ENCODE measurements at regions not wholly inside any gene's neighbourhood (a gene's known extent, or its start where the extent isn't known, plus 50 kb on each side); places are given as distances from the start of the nearest gene placed in this dataset.
A peak's percentile ranks its signal among the peaks of the same experiment; 100 is the strongest.

DNA sequence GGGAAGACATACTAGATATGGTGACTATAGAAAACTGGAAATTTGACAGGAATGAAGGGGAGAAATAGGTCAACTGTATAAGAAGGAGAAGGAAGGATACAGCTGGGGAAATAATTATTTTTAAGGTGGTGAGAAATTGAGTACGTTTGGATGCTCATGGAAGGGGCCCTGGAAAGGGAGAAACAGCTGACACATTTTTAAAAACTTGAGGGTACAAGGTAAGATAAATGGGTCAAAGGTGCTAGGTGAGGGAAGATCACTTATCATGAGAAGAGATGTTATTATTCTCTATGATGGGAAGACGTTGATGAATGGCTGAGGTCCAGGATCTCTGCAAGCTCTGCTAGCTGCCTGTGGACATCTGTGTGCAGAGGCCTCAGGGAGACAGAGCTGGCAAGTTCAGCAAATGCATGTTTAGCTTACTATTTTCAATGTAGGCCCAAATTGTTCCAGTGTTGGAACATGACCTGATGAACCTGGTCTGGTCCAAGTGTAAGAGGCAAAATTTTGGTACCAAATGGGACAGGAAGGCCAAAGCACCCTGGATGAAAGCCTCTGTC is 181.7 kb downstream of the MTRR start:
- no peak for DNase-seq (ENCODE audit: low read depth)

DNA sequence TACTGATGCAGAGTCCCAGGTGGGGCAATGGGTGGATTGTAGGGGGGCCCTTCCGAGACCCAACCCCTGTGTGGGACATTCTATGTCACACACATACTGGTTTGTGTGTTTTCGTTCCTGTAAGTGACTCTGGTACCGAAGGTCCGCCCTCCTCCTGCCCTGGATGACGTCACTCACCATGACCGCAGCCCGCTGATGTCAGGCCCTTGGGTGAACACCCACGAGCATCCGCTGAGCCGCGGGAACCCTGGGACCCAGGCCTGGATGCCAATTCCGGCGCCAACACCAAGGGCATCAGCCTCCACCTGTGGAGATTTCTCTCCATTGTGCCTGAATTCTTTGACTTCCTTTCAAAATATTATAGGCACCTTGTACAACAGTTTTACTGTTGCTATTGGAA is 184.3 kb downstream of the MTRR start:
- no peak for DNase-seq (ENCODE audit: low read depth)

- DNase-seq (ENCODE audit: low read depth) = peak; percentile 2
Measured at GRCh38 chr5:8057769-8058168, 188.8 kb downstream of the MTRR start.

DNA sequence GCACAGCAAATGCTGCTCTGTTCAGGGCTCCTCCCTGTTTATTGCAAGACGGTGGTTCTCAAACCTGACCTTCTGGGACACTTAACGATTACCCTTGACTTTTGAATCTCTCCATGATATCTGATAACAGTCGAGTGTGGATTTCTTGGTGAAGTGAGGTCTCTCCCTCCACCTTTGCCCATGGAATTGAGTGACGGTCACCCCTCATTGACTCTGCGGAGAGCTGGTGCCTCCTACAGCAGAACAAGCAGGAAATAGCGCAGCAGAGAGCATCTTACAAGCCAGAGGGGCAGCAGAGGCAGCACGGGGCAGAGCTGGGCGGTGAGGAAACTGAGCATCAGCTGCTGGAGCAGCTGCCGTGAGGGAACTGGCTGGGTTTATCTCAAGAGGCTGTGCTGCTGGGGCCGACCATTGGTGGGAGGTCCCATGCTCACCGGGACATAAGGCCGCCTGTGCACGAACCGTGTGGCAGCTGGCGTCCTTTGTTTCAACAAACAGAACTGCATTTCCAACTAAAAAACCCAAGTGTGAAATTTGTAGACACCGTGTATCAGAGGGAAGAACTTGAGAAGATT is 189.8 kb downstream of the MTRR start:
- DNase-seq (ENCODE audit: low read depth) = no peak

DNA sequence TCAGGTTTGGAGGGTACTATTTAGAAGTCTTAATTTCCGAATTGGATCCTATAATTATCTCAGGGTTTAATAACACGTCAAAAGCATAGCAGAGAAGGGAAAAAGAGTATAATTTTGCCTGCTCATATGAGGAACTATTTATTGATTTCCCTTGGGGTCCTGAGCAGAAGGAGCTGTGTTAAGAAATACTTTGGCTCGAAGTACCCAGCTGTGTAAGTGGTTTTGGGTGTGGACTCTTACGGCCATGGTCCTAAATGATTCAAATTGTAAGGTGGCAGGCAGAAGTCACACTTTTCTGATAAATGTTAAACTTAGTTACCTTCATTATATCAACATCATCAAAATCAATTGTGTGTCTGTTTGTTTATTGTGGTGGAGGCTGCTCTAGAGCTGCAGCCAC is 190.4 kb downstream of the MTRR start:
- no peak for DNase-seq (ENCODE audit: low read depth)

DNA sequence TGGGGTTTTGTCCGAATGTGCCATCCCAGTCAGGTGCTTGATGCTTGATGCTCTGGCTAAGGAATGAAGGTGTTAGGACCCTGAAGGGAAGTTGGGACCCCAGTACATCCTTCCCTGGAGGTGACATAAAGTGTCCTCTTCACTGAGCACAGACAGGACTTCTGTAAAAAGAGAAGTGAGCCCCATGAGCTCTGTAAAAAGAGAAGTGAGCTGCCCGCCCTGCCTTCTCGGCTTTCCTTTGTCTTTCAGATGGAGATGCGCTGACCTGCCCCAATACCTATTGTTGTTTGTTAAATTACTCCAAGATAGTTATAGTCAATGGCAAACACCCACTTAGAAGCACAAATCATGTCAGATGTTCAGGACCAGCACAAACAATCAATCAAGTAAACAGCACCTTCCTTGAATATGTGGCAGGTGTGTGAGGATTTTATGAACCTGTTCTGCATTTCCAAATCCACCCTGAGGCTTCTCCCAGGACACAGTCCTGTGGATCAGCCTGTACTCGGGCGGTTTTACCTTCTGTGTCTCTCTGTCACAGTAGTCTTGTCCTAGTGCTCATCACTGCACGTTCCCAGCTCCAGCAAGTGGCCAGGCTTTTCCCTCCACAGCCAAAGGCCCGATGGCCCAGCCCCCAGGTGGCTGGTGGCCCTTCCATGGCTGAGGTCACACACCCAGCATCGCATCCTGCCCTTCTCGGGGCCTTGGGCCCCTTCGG is 191.4 kb downstream of the MTRR start:
- DNase-seq (ENCODE audit: low read depth) = no peak

DNA sequence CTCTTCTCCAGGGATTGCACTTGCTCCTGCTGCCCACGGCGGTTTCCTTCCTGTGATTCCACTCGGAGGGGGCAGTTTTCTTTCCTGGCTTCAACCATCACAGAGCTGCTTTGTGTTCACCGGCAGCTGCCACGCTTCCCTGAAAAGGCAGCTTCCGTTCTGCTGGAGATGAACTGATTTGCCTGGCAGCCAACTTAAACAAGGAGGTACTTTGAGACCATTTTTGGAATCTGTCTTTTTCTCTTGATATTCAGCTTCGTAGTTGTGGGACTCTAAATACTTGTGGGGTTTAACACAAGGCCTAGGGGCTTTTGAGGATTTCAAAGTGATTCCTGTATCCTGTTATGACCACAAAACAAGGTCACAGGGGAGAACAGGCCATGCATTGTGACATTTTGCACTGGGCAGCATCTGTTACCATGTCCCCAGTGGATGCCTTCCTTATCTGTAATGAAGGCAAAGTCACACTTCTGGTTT is 192.0 kb downstream of the MTRR start:
- no peak for DNase-seq (ENCODE audit: low read depth)

DNA sequence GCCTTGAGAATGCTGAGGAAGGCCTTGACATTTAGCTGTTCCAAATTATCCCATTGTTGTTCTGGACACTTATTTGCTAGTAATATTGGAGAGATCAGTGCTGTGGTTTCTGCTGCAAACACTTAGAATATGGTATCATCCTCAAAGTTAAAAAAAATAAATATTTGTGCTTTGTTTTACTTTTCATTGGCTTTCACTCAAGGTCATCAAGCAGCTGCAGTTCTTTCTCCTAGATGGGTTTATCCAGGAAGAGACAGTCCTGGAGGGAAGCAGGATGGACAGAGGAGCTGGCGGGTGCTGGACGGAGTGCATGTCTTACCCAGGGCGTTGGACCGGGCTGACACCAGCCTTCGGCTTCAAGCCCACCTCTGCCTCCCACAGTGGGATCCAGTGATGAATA is 193.6 kb downstream of the MTRR start:
- no peak for DNase-seq (ENCODE audit: low read depth)

DNA sequence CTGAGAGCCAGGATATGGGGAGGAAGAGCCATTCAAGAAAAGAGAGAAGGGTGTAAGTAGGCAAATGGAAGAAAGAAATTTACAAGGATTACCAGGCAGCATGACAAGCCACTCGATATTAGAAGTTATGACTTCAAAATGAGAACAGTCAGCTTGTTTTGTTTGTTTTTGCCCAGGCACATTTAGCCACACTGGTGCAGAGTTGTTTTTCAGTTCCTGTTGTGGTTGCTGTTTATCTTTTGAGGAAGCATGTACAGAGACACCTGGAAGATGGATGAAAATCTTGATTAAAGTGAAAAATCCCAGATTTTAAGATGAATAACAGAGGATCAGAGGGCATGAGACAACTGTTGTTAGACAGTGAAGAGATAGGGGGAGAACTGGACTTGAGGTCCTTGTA is 199.1 kb downstream of the MTRR start:
- no peak for DNase-seq (ENCODE audit: low read depth)

DNA sequence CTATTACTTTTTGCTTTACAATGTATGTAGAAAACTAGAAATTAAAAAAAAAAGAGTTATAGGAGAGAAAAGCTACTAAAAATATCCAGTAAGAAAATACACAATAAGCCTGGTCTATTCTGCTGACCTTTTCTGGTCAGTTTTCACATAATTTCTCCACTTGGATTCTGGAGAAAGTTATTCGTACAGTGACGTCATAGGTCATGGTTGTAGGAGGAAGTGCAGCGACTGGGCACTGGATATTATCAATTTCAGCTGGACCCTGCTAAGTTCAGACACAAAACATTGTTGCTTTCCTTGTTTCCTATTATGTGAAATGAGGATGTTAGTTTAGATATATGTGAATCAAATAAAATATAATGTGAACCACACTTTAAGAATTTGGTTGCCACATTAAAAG is 201.2 kb downstream of the MTRR start:
- DNase-seq (ENCODE audit: low read depth) = no peak

- DNase-seq (ENCODE audit: low read depth) = no peak
Measured at GRCh38 chr5:8079056-8079455, 210.1 kb downstream of the MTRR start.

DNA sequence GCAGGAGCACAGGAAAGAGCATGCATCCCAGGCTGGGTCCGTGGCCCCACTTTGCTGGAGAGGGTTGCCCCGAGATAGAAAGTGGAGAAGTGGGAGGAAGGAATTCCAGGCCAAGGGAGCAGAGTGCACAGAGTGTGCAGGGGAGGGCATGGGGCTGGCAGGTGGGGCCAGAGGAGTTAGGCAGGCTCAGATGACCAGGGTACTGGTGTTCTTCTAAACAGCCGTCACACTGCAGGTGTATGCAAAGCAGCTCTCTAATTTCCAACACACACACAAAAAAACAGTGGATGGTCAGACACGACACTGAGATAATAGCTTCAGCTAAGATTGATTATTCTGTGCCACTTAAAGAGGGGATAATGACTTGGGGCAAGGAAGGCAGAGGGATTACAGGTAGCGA is 212.2 kb downstream of the MTRR start:
- no peak for DNase-seq (ENCODE audit: low read depth)

DNA sequence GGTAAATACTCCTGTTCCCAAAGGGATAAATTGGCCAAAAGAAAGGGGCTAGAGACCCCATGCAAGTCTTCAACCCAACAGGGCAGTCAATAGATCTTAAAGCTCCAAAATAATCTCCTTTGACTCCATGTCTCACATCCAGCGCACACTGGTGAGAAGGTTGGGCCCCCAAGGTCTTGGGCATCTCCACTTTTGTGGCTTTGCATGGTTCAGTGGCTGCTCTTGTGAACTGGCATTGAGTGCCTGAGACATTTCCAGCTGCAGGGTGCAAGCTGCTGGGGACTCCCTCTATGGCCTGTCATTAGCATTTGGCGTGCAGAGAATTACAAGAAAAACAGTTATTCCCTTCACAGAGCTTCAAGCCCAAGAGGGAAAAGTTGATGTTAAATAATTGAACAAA is 224.7 kb downstream of the MTRR start:
- no peak for DNase-seq (ENCODE audit: low read depth)

GRCh38 chr5:8094304-8094703 is 225.4 kb downstream of the MTRR start:
- DNase-seq (ENCODE audit: low read depth) = no peak

DNA sequence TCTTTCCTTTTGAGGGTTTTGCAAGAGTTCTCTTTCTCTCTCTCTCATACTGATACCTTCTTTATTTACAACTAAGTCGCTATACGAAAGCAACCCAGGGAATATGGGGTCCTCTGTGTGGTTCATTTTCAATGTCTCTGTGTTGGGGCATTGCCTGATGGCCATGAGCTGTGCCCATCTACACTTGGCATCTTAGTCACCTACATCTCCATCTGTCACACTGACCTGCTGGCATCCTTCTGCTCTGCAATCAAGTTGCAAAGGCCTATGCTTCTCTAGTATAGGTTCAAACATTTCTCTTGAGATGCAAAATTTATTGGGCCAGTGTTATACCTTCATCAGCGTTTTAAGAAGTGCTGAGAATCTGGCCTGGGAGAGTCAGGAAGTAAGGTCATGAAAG is 228.2 kb downstream of the MTRR start:
- no peak for DNase-seq (ENCODE audit: low read depth)

GRCh38 chr5:8098081-8098480 is 229.1 kb downstream of the MTRR start:
- DNase-seq (ENCODE audit: low read depth) = no peak

DNA sequence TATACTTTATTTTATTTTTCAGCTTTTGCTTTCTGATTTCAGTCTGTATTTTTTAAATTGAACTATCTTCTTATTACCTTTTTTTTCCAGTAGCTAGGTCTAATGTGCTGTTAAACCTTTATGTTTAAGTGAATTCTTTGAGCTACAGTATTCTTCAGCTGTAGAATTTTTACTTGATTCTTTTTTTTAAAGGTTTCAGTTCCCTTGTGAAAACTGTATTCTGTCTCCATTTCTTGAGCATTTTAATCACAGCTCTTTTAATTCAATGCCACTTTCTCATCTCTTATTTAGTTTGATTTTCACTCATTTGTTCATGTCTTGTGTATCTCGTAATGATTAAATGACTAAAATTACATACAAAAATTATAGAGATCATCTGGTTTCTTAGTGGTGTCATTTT is 233.8 kb downstream of the MTRR start:
- DNase-seq (ENCODE audit: low read depth) = no peak

- DNase-seq (ENCODE audit: low read depth) = no peak
Measured at GRCh38 chr5:8114597-8115266, 245.8 kb downstream of the MTRR start.

- DNase-seq (ENCODE audit: low read depth) = no peak
Measured at GRCh38 chr5:8123559-8123958, 254.6 kb downstream of the MTRR start.

DNA sequence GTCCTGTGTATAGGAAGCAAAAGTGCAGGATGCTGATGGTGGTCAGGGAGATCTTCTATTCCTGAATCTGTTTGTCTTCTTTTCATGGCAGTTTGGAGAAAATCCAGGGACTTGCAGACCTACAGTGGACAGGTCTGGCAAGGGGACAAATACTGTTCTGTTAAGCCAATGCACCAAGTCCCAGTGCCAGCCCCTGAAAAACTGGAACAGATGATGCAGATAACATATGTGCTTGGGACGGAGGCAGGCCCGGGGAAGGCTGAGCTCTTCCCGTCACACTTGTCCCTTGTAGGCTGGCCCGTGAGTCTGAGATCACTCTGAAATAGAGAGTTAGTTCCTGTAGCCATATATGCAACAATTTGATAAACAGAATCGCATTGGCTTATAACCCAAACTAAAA is 265.7 kb downstream of the MTRR start:
- DNase-seq (ENCODE audit: low read depth) = no peak

DNA sequence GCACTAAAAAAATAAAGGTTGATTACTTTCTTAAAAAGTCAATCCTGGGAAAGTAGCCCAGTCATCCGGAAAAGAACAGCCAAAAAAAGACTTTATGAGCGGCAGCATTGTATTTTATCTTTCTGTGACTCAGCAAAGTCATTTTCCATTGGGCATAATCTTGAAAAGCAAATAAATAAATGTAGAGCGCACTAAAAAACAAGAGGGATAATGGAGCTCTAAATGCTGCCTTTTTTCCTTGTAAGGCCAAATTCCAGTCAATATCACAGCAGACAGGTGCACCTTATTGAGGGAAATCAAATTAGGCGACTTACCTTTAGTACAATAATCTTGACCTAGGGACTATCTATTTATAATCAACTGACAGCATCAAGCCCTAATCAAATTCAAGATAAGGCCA is 266.8 kb downstream of the MTRR start:
- DNase-seq (ENCODE audit: low read depth) = no peak

- DNase-seq (ENCODE audit: low read depth) = no peak
Measured at GRCh38 chr5:8136271-8136670, 267.3 kb downstream of the MTRR start.

Data from LHCN-M2 (cell line).